Activated naive CD4-positive, alpha-beta T cell treated with anti-CD3 and anti-CD28 coated beads, Interleukin-2, amount 50 U/mL, for 24 hours (primary cell): ENCODE measurements at regions not wholly inside any gene's neighbourhood (a gene's known extent, or its start where the extent isn't known, plus 50 kb on each side); places are given as distances from the start of the nearest gene placed in this dataset.

ENCODE experiments used
- H3K27ac Mint-ChIP-seq: one replicate; pipeline ENCODE4 v1.8.0; 2021; ENCODE audit warnings: mild to moderate bottlenecking, mixed read lengths
- H3K27me3 Mint-ChIP-seq: one replicate; pipeline ENCODE4 v1.8.0; 2021; ENCODE audit warnings: mixed read lengths
- H3K36me3 Mint-ChIP-seq: one replicate; pipeline ENCODE4 v1.8.0; 2021; ENCODE audit warnings: mixed read lengths
- H3K4me1 Mint-ChIP-seq: one replicate; pipeline ENCODE4 v1.8.0; 2021; ENCODE audit warnings: mixed read lengths
- H3K4me3 Mint-ChIP-seq: one replicate; pipeline ENCODE4 v1.8.0; 2021; ENCODE audit warnings: mild to moderate bottlenecking, mixed read lengths
- H3K9me3 Mint-ChIP-seq: one replicate; pipeline ENCODE4 v1.8.0; 2021; ENCODE audit warnings: mixed read lengths

GRCh38 chr15:70299931-70300869, 202.5 kb upstream of the TLE3 start:
- Mint-ChIP-seq H3K27me3 (no peaks in the 10 kb centered on the region), H3K4me1 (peaks cover 10% of the 10 kb centered on the region), H3K9me3 (no peaks in the 10 kb centered on the region), H3K27ac (no peak overlapping the region), H3K36me3 (no peaks in the 10 kb centered on the region), H3K4me3 (no peak overlapping the region)

GRCh38 chr15:70297465-70298058, 199.8 kb upstream of the TLE3 start:
- H3K36me3 Mint-ChIP-seq, result no peaks in the 10 kb centered on the region
- H3K27me3 Mint-ChIP-seq, result no peaks in the 10 kb centered on the region
- no peak overlapping the region for H3K4me3 Mint-ChIP-seq
- H3K27ac Mint-ChIP-seq, result no peak overlapping the region
- H3K9me3 Mint-ChIP-seq, result no peaks in the 10 kb centered on the region
- peaks cover 10% of the 10 kb centered on the region for H3K4me1 Mint-ChIP-seq

- Mint-ChIP-seq H3K36me3 (no peaks in the 10 kb centered on the region), H3K4me3 (no peak overlapping the region), H3K27me3 (no peaks in the 10 kb centered on the region), H3K9me3 (no peaks in the 10 kb centered on the region), H3K27ac (no peak overlapping the region), H3K4me1 (no peaks in the 10 kb centered on the region)
Observed at GRCh38 chr15:70294731-70295305, 197.1 kb upstream of the TLE3 start.

- Mint-ChIP-seq H3K27ac (no peak overlapping the region), H3K27me3 (no peaks in the 10 kb centered on the region), H3K4me1 (no peaks in the 10 kb centered on the region), H3K4me3 (no peak overlapping the region), H3K9me3 (no peaks in the 10 kb centered on the region), H3K36me3 (no peaks in the 10 kb centered on the region)
Observed at GRCh38 chr15:70293591-70294470, 196.1 kb upstream of the TLE3 start.

GRCh38 chr15:70293138-70293537, 195.4 kb upstream of the TLE3 start:
- Mint-ChIP-seq H3K4me3 (no peak overlapping the region), H3K27ac (no peak overlapping the region), H3K36me3 (no peaks in the 10 kb centered on the region), H3K9me3 (no peaks in the 10 kb centered on the region), H3K4me1 (no peaks in the 10 kb centered on the region), H3K27me3 (no peaks in the 10 kb centered on the region)

GRCh38 chr15:70292076-70292760, 194.5 kb upstream of the TLE3 start:
- Mint-ChIP-seq H3K4me1 (no peaks in the 10 kb centered on the region), H3K36me3 (no peaks in the 10 kb centered on the region), H3K27ac (no peak overlapping the region), H3K27me3 (no peaks in the 10 kb centered on the region), H3K9me3 (no peaks in the 10 kb centered on the region), H3K4me3 (no peak overlapping the region)

- H3K9me3 Mint-ChIP-seq, result no peaks in the 10 kb centered on the region
- H3K4me3 Mint-ChIP-seq, result no peak overlapping the region
- H3K4me1 Mint-ChIP-seq, result no peaks in the 10 kb centered on the region
- H3K27ac Mint-ChIP-seq, result no peak overlapping the region
- no peaks in the 10 kb centered on the region for H3K27me3 Mint-ChIP-seq
- H3K36me3 Mint-ChIP-seq, result no peaks in the 10 kb centered on the region
Observed at GRCh38 chr15:70291305-70292075, 193.8 kb upstream of the TLE3 start.

- Mint-ChIP-seq H3K4me1 (no peaks in the 10 kb centered on the region), H3K9me3 (no peaks in the 10 kb centered on the region), H3K27me3 (no peaks in the 10 kb centered on the region), H3K36me3 (no peaks in the 10 kb centered on the region), H3K27ac (no peak overlapping the region), H3K4me3 (no peak overlapping the region)
Observed at GRCh38 chr15:70290708-70291107, 193.0 kb upstream of the TLE3 start.

- H3K9me3 Mint-ChIP-seq, result no peaks in the 10 kb centered on the region
- no peaks in the 10 kb centered on the region for H3K4me1 Mint-ChIP-seq
- H3K4me3 Mint-ChIP-seq, result no peak overlapping the region
- no peaks in the 10 kb centered on the region for H3K36me3 Mint-ChIP-seq
- H3K27ac Mint-ChIP-seq, result no peak overlapping the region
- no peaks in the 10 kb centered on the region for H3K27me3 Mint-ChIP-seq
Observed at GRCh38 chr15:70289191-70289955, 191.7 kb upstream of the TLE3 start.

GRCh38 chr15:70286113-70286806, 188.5 kb upstream of the TLE3 start:
- no peaks in the 10 kb centered on the region for H3K9me3 Mint-ChIP-seq
- no peaks in the 10 kb centered on the region for H3K4me1 Mint-ChIP-seq
- no peak overlapping the region for H3K4me3 Mint-ChIP-seq
- H3K27ac Mint-ChIP-seq, result no peak overlapping the region
- H3K36me3 Mint-ChIP-seq, result no peaks in the 10 kb centered on the region
- no peaks in the 10 kb centered on the region for H3K27me3 Mint-ChIP-seq

GRCh38 chr15:70284438-70285214, 186.9 kb upstream of the TLE3 start:
- Mint-ChIP-seq H3K4me1 (no peaks in the 10 kb centered on the region), H3K27ac (no peak overlapping the region)

GRCh38 chr15:70283511-70283910, 185.8 kb upstream of the TLE3 start:
- H3K4me3 Mint-ChIP-seq, result no peak overlapping the region
- no peaks in the 10 kb centered on the region for H3K36me3 Mint-ChIP-seq
- H3K9me3 Mint-ChIP-seq, result no peaks in the 10 kb centered on the region
- H3K27me3 Mint-ChIP-seq, result no peaks in the 10 kb centered on the region
- H3K4me1 Mint-ChIP-seq, result no peaks in the 10 kb centered on the region
- no peak overlapping the region for H3K27ac Mint-ChIP-seq

More at GRCh38 chr15:70284438-70285214, 186.9 kb upstream of the TLE3 start:
- Mint-ChIP-seq H3K36me3 (no peaks in the 10 kb centered on the region), H3K9me3 (no peaks in the 10 kb centered on the region), H3K4me3 (no peak overlapping the region), H3K27me3 (no peaks in the 10 kb centered on the region)

GRCh38 chr15:70281811-70282307, 184.1 kb upstream of the TLE3 start:
- Mint-ChIP-seq H3K27ac (no peak overlapping the region), H3K9me3 (no peaks in the 10 kb centered on the region), H3K36me3 (no peaks in the 10 kb centered on the region), H3K4me3 (no peak overlapping the region), H3K4me1 (no peaks in the 10 kb centered on the region), H3K27me3 (no peaks in the 10 kb centered on the region)
